ENCODE measurements at regions not wholly inside any gene's neighbourhood (a gene's known extent, or its start where the extent isn't known, plus 50 kb on each side); places are given as distances from the start of the nearest gene placed in this dataset.

GRCh38 chr18:72119082-72119481 lies 425.1 kb downstream of the CBLN2 start:
- H3K27ac ChIP-seq (ENCODE audit: low read depth, low read length) = no peak overlapping the region
- H3K9ac ChIP-seq (ENCODE audit: low read length) = no peak overlapping the region
- H3K4me1 ChIP-seq (ENCODE audit: control insufficient read depth in 1 of 2, insufficient read depth in 2 of 2, low read length in 2 of 2) = no peaks in the 10 kb centered on the region
- no TSS peak for BruUV-seq (replicated peaks)
- ChIA-PET CTCF (no interaction called here), POLR2A (no interaction called here), RAD21 (ENCODE audit: low non-redundant PET in 1 of 2, low total read pairs in 2 of 2, uncharacterized antibody in 2 of 2, unreplicated experiment in 2 of 2) (no interaction called here)
- DNase-seq (ENCODE audit: low read depth, low spot score) (no peak), ATAC-seq (no peak)
- H3K36me3 ChIP-seq (ENCODE audit: control insufficient read depth in 1 of 2, insufficient read depth in 2 of 2, low read length in 2 of 2) = no peaks in the 10 kb centered on the region
- no peaks in the 10 kb centered on the region for H3K79me2 ChIP-seq (ENCODE audit: insufficient read depth, low read length)
- H3K4me3 ChIP-seq (replicated peaks in 1 of 2; ENCODE audit: low read depth in 1 of 2, low read length in 2 of 2) = no peak overlapping the region
- peaks cover 6 to 22% of the 10 kb centered on the region in 2 experiments; a peak in 2 of 4 replicates for H3K9me3 ChIP-seq (ENCODE audit: control insufficient read depth in 1 of 2, insufficient read depth in 1 of 2, low read depth in 1 of 2, low read length in 2 of 2)
- H3K4me2 ChIP-seq (ENCODE audit: low read length) = no peak overlapping the region
- no peak overlapping the region for H2AFZ ChIP-seq (ENCODE audit: low read depth, low read length, poor library complexity, severe bottlenecking)
- TF ChIP-seq FOSL1 (IDR thresholded peaks at IDR 0.05; ENCODE audit: low read depth) (no peak), ZNF274 (IDR thresholded peaks at IDR 0.05; ENCODE audit: low read depth, low read length) (no peak), ZFX (IDR thresholded peaks at IDR 0.05) (no peak), POLR2AphosphoS5 (IDR thresholded peaks at IDR 0.05; ENCODE audit: low read depth, low read length) (no peak), MAX (IDR thresholded peaks at IDR 0.05) (no peak), JUND (IDR thresholded peaks at IDR 0.05) (no peak), YY1 (IDR thresholded peaks at IDR 0.05; ENCODE audit: extremely low read depth, insufficient replicate concordance, low read depth, low read length) (no peak), TCF7L2 (IDR thresholded peaks at IDR 0.05; ENCODE audit: borderline replicate concordance, extremely low read depth, insufficient read depth, insufficient read length) (no peak), EGR1 (IDR thresholded peaks at IDR 0.05; ENCODE audit: low read depth) (no peak), ZBTB33 (IDR thresholded peaks at IDR 0.05; ENCODE audit: extremely low read depth, insufficient replicate concordance, low read length) (no peak), CBX3 (IDR thresholded peaks at IDR 0.05; ENCODE audit: low read depth) (no peak), SRF (IDR thresholded peaks at IDR 0.05; ENCODE audit: low read depth) (no peak)
- TF ChIP-seq, protein P1, sequence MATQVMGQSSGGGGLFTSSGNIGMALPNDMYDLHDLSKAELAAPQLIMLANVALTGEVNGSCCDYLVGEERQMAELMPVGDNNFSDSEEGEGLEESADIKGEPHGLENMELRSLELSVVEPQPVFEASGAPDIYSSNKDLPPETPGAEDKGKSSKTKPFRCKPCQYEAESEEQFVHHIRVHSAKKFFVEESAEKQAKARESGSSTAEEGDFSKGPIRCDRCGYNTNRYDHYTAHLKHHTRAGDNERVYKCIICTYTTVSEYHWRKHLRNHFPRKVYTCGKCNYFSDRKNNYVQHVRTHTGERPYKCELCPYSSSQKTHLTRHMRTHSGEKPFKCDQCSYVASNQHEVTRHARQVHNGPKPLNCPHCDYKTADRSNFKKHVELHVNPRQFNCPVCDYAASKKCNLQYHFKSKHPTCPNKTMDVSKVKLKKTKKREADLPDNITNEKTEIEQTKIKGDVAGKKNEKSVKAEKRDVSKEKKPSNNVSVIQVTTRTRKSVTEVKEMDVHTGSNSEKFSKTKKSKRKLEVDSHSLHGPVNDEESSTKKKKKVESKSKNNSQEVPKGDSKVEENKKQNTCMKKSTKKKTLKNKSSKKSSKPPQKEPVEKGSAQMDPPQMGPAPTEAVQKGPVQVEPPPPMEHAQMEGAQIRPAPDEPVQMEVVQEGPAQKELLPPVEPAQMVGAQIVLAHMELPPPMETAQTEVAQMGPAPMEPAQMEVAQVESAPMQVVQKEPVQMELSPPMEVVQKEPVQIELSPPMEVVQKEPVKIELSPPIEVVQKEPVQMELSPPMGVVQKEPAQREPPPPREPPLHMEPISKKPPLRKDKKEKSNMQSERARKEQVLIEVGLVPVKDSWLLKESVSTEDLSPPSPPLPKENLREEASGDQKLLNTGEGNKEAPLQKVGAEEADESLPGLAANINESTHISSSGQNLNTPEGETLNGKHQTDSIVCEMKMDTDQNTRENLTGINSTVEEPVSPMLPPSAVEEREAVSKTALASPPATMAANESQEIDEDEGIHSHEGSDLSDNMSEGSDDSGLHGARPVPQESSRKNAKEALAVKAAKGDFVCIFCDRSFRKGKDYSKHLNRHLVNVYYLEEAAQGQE (IDR thresholded peaks at IDR 0.05; ENCODE audit: low read depth) = no peak
- intact Hi-C loops (cut with micrococcal nuclease) = no loop called here
- H3K27me3 ChIP-seq (ENCODE audit: insufficient read depth, low read length) = no peaks in the 10 kb centered on the region
- no peaks in the 10 kb centered on the region for H3K9me2 ChIP-seq (ENCODE audit: insufficient read depth)
- no peaks in the 10 kb centered on the region for H4K20me1 ChIP-seq (ENCODE audit: insufficient read depth)

Measured in HCT116 (cell line).